Cardiac fibroblast (primary cell): ENCODE measurements at regions not wholly inside any gene's neighbourhood (a gene's known extent, or its start where the extent isn't known, plus 50 kb on each side); places are given as distances from the start of the nearest gene placed in this dataset.

ENCODE experiments used
- DNase-seq, 2 donors: peaks; one replicate each; pipeline versions ENCODE4 v3.0.0 to v3.0.0-alpha.2; 2010; ENCODE audit warnings: low read depth in 2 of 2
- H3K4me3 ChIP-seq, 2 donors: replicated peaks in 1 of 2; 1 replicate in 1 of 2; 2 replicates in 1 of 2; pipeline ENCODE4 v1.5.1; 2011; ENCODE audit warnings: low read depth in 2 of 2, low read length in 2 of 2, mild to moderate bottlenecking in 2 of 2, moderate library complexity in 1 of 2
- TF ChIP-seq, protein P1 (sequence below): IDR thresholded peaks from one replicate; pipeline ENCODE4 v1.5.1; 2011; ENCODE audit warnings: low read depth, mild to moderate bottlenecking, low read length, inconsistent platforms

- TF ChIP-seq, protein P1, sequence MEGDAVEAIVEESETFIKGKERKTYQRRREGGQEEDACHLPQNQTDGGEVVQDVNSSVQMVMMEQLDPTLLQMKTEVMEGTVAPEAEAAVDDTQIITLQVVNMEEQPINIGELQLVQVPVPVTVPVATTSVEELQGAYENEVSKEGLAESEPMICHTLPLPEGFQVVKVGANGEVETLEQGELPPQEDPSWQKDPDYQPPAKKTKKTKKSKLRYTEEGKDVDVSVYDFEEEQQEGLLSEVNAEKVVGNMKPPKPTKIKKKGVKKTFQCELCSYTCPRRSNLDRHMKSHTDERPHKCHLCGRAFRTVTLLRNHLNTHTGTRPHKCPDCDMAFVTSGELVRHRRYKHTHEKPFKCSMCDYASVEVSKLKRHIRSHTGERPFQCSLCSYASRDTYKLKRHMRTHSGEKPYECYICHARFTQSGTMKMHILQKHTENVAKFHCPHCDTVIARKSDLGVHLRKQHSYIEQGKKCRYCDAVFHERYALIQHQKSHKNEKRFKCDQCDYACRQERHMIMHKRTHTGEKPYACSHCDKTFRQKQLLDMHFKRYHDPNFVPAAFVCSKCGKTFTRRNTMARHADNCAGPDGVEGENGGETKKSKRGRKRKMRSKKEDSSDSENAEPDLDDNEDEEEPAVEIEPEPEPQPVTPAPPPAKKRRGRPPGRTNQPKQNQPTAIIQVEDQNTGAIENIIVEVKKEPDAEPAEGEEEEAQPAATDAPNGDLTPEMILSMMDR, result no peak
- DNase-seq, result no peak
- no peak overlapping the region for H3K4me3 ChIP-seq
Observed at GRCh38 chr2:239905884-239906654, 119.1 kb downstream of the NDUFA10 start.

DNA sequence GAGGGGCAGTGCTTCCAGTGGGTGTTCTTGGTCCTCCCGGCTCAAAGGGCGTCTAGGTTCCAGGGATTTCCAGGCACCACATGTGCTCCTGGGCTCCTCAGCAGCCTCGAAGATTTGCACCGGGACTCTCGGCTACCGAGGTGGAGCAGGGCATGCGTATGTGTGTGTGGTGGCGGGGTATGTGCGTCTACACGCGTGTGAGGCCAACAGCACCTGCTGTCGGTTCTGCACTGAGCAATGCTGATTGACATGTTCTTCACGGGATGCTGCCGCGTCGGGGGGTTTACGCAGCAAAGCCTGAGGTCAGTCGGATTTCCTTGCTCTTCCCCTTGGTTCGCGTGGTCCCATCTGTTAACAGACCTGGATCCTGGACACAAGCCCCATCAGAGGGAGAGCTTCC is 119.8 kb downstream of the NDUFA10 start:
- no peak for DNase-seq
- TF ChIP-seq, protein P1, result no peak
- H3K4me3 ChIP-seq, result no peak overlapping the region

DNA sequence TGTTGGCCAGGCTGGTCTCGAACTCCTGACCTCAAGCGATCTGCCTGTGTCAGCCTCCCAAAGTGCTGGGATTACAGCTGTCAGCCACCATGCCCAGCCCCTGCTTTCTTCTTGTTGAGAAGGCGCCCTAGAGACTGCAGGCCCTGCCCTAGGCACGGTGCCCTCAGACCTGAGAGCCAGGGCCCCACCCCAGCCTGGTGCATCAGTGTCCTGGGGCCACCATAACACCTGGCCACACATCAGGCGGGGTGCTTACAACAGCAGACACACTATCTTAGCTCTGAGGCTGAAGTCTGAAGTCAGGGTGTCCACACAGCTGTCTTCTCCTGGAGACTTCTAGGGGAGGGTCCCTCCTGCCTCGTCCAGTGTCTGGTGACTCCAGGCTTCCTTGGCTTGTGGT is 120.6 kb downstream of the NDUFA10 start:
- TF ChIP-seq, protein P1, result no peak

GRCh38 chr2:239903803-239904202 is 121.3 kb downstream of the NDUFA10 start:
- H3K4me3 ChIP-seq, result no peak overlapping the region
- DNase-seq, result no peak
- TF ChIP-seq, protein P1, result no peak

More for the DNA sequence above, 120.6 kb downstream of the NDUFA10 start:
- H3K4me3 ChIP-seq, result no peak overlapping the region
- no peak for DNase-seq

DNA sequence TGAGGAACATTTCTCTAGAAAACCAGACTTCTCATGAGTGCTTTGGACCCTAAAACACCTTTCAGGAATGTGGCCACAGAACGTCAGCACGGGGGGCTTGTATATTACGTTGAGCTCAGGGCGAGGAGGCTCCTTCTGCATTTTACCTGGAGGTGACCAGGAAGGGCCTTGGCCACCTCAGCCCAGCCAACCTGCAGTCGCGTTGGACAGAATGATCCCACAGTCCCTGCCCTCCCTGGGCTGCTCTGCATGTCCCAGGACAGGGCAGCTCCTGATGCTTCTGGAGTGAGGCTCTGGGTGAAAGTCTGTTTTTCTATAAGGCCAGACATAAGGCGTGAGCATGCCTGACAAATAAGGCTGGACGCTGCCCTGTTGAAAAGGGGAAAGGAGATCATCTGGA is 121.9 kb downstream of the NDUFA10 start:
- TF ChIP-seq, protein P1, result no peak
- H3K4me3 ChIP-seq, result no peak overlapping the region
- no peak for DNase-seq

DNA sequence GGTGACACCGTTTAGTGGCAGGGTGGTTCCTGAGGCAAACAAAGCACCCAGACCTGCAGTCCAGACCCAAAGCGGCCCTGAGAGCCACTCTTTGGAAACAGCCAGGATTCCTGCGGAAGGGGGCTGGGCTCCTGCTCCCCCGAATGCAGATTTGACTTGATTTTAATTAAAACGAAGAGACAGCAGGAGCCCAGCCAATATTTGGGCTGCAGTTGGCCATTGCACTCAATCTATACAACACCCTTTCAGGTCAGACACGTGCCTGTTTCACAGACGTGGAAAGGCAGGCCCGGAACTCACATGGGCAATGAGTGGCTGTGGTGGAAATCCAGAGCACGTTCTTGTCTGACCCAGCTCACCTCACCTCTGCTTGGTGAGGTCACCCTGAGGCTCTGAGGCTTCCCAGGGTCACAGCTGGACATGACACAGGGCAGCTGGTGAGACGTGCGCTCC is 122.4 kb downstream of the NDUFA10 start:
- DNase-seq, result no peak
- H3K4me3 ChIP-seq, result no peak overlapping the region
- TF ChIP-seq, protein P1, result no peak
